H9 (cell line): ENCODE measurements at regions not wholly inside any gene's neighbourhood (a gene's known extent, or its start where the extent isn't known, plus 50 kb on each side); places are given as distances from the start of the nearest gene placed in this dataset.
A peak's percentile ranks its signal among the peaks of the same experiment; 100 is the strongest.

Experiments
- DNase-seq: peaks from one replicate; pipeline ENCODE4 v3.0.0-alpha.2; 2017
- H2AFZ ChIP-seq: one replicate; pipeline ENCODE4 v1.6.1; 2013; ENCODE audit warnings: mild to moderate bottlenecking, low read length, control low read depth, moderate library complexity
- H2AK5ac ChIP-seq: 2 replicates; pipeline ENCODE4 v1.6.1; 2013; ENCODE audit warnings: low read length, control low read depth, mixed read lengths; ENCODE audit not compliant: insufficient read length
- H2BK120ac ChIP-seq: one replicate; pipeline ENCODE4 v1.6.1; 2013; ENCODE audit warnings: low read depth, mild to moderate bottlenecking, low read length, control low read depth, inconsistent platforms; ENCODE audit not compliant: poor library complexity, severe bottlenecking
- H2BK12ac ChIP-seq: 2 replicates; pipeline ENCODE4 v1.6.1; 2013; ENCODE audit warnings: low read length, control low read depth, mixed read lengths, low read depth; ENCODE audit not compliant: insufficient read length
- H2BK15ac ChIP-seq: 2 replicates; pipeline ENCODE4 v1.6.1; 2013; ENCODE audit warnings: low read depth, low read length, control low read depth
- H2BK20ac ChIP-seq: one replicate; pipeline ENCODE4 v1.6.1; 2013; ENCODE audit warnings: low read depth, mild to moderate bottlenecking, low read length, control low read depth, inconsistent platforms; ENCODE audit not compliant: poor library complexity, severe bottlenecking
- H2BK5ac ChIP-seq: 2 replicates; pipeline ENCODE4 v1.6.1; 2013; ENCODE audit warnings: low read length, control low read depth, mixed read lengths; ENCODE audit not compliant: insufficient read length
- H3K14ac ChIP-seq: 2 replicates; pipeline ENCODE4 v1.6.1; 2013; ENCODE audit warnings: low read length, control low read depth; ENCODE audit not compliant: insufficient read depth
- H3K18ac ChIP-seq: 2 replicates; pipeline ENCODE4 v1.6.1; 2013; ENCODE audit warnings: low read depth, mild to moderate bottlenecking, mixed read lengths, low read length, control low read depth; ENCODE audit not compliant: insufficient read length
- H3K23ac ChIP-seq: 2 replicates; pipeline ENCODE4 v1.6.1; 2013; ENCODE audit warnings: low read length, control low read depth, mixed read lengths, low read depth; ENCODE audit not compliant: insufficient read length
- H3K23me2 ChIP-seq: 2 replicates; pipeline ENCODE4 v1.6.1; 2013; ENCODE audit warnings: low read depth, mild to moderate bottlenecking, mixed read lengths, low read length, control low read depth; ENCODE audit not compliant: insufficient read length, poor library complexity, severe bottlenecking
- H3K27ac ChIP-seq: 2 replicates; pipeline ENCODE4 v1.5.1; 2013; ENCODE audit warnings: low read length, control low read depth, mixed read lengths, low read depth; ENCODE audit not compliant: insufficient read length
- H3K27me3 ChIP-seq: 2 replicates; pipeline ENCODE4 v1.6.1; 2013; ENCODE audit warnings: low read length, control low read depth, inconsistent platforms; ENCODE audit not compliant: insufficient read depth
- H3K4ac ChIP-seq: 2 replicates; pipeline ENCODE4 v1.6.1; 2013; ENCODE audit warnings: low read depth, mild to moderate bottlenecking, control low read depth, inconsistent platforms, low read length, moderate library complexity
- H3K4me1 ChIP-seq: 2 replicates; pipeline ENCODE4 v1.6.1; 2013; ENCODE audit warnings: low read length, control low read depth, inconsistent platforms; ENCODE audit not compliant: insufficient read depth
- H3K4me2 ChIP-seq: 2 replicates; pipeline ENCODE4 v1.6.1; 2013; ENCODE audit warnings: low read length, control low read depth, mixed read lengths; ENCODE audit not compliant: insufficient read length, insufficient read depth
- H3K56ac ChIP-seq: 2 replicates; pipeline ENCODE4 v1.6.1; 2013; ENCODE audit warnings: low read depth, mild to moderate bottlenecking, mixed read lengths, low read length, control low read depth; ENCODE audit not compliant: insufficient read length
- H3K79me1 ChIP-seq: 2 replicates; pipeline ENCODE4 v1.6.1; 2013; ENCODE audit warnings: low read depth, mild to moderate bottlenecking, moderate library complexity, low read length, control low read depth, inconsistent platforms; ENCODE audit not compliant: insufficient read depth, poor library complexity, severe bottlenecking
- H3K79me2 ChIP-seq: 2 replicates; pipeline ENCODE4 v1.6.1; 2013; ENCODE audit warnings: low read length, control low read depth, inconsistent platforms; ENCODE audit not compliant: insufficient read depth
- H3K9ac ChIP-seq: 2 replicates; pipeline ENCODE4 v1.6.1; 2013; ENCODE audit warnings: low read length, control low read depth, mixed read lengths; ENCODE audit not compliant: insufficient read length; ENCODE audit errors: extremely low read depth
- H3K9me3 ChIP-seq: one replicate; pipeline ENCODE4 v1.6.1; 2013; ENCODE audit warnings: low read depth, low read length, inconsistent platforms; ENCODE audit not compliant: control insufficient read depth
- H3T11ph ChIP-seq: one replicate; pipeline ENCODE4 v1.6.1; 2013; ENCODE audit warnings: mild to moderate bottlenecking, low read length, control low read depth, inconsistent platforms
- H4K20me1 ChIP-seq: one replicate; pipeline ENCODE4 v1.6.1; 2013; ENCODE audit not compliant: control insufficient read depth, insufficient read length, insufficient read depth
- H4K5ac ChIP-seq: 2 replicates; pipeline ENCODE4 v1.6.1; 2013; ENCODE audit warnings: low read depth, mild to moderate bottlenecking, mixed read lengths, low read length, control low read depth; ENCODE audit not compliant: insufficient read length
- H4K8ac ChIP-seq: replicated peaks from 2 replicates; pipeline ENCODE4 v1.6.1; 2013; ENCODE audit warnings: low read length, control low read depth, mixed read lengths, low read depth; ENCODE audit not compliant: insufficient read length
- H4K91ac ChIP-seq: 2 replicates; pipeline ENCODE4 v1.6.1; 2013; ENCODE audit warnings: low read depth, mild to moderate bottlenecking, moderate library complexity, mixed read lengths, low read length, control low read depth; ENCODE audit not compliant: insufficient read length
- H3K27ac Mint-ChIP-seq, 3 experiments: 2 replicates in 2 of 3; 3 replicates in 1 of 3; pipeline ENCODE4 v1.8.0; 2020 to 2021; ENCODE audit warnings: mixed read lengths in 3 of 3, mild to moderate bottlenecking in 1 of 3, moderate library complexity in 1 of 3
- H3K27me3 Mint-ChIP-seq: 2 replicates; pipeline ENCODE4 v1.8.0; 2021; ENCODE audit warnings: low read depth, mild to moderate bottlenecking, moderate library complexity, mixed read lengths
- H3K36me3 Mint-ChIP-seq, 3 experiments: 2 replicates in 2 of 3; 3 replicates in 1 of 3; pipeline ENCODE4 v1.8.0; 2020 to 2021; ENCODE audit warnings: low read depth in 3 of 3, mixed read lengths in 3 of 3; ENCODE audit not compliant: insufficient read depth in 1 of 3
- H3K4me1 Mint-ChIP-seq, 2 experiments: 2 replicates each; pipeline ENCODE4 v1.8.0; 2020; ENCODE audit warnings: mixed read lengths in 2 of 2
- H3K4me3 Mint-ChIP-seq, 2 experiments: 2 replicates in 1 of 2; 3 replicates in 1 of 2; pipeline ENCODE4 v1.8.0; 2020 to 2021; ENCODE audit warnings: mild to moderate bottlenecking in 2 of 2, mixed read lengths in 2 of 2, moderate library complexity in 1 of 2
- H3K9me3 Mint-ChIP-seq, 2 experiments: 2 replicates in 1 of 2; 3 replicates in 1 of 2; pipeline ENCODE4 v1.8.0; 2020; ENCODE audit warnings: mild to moderate bottlenecking in 2 of 2, mixed read lengths in 2 of 2, moderate library complexity in 1 of 2
- WGBS: extraction: QIAGEN DNeasy Blood & Tissue Kit; methylation state at CpG from one replicate; pipeline ENCODE4 v1.1.7; 2013; ENCODE audit warnings: missing lambda C conversion rate, low lambda C conversion rate, mixed read lengths; ENCODE audit not compliant: insufficient read length; ENCODE audit errors: extremely low coverage; 5-methylcytosine and 5-hydroxymethylcytosine counted together
- TF ChIP-seq, protein P1 (sequence below): fragments of 200-600 bp; sonication (generic); conservative IDR thresholded peaks from 3 replicates; pipeline ENCODE4 v1.8.0; 2021; ENCODE audit warnings: antibody characterized with exemption, mild to moderate bottlenecking

DNA sequence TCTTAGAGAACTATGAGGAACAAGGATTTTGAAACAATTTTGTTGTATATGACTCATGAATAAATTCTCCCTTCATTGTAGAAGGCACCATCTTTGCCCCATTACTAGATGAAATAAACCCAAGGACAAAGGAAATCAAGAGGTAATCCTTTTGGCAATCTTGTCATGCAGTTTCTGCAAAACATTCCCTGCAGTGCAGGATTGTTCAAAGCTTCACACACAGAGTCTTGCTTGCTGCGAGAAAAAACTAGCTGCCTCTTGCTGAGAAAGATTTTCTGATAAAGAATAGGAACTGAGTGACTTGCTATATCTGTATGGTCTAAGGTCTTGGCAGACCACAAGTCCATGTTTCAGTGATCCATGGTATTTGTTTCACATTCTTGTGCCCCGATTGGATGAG, 657.4 kb upstream of the ADGRL4 start:
- H2BK5ac ChIP-seq: no peak overlapping the region
- no peaks in the 10 kb centered on the region for H3K27me3 Mint-ChIP-seq
- H3K4me3 Mint-ChIP-seq: no peak overlapping the region
- no peak overlapping the region for H3K27ac ChIP-seq
- H4K20me1 ChIP-seq: no peaks in the 10 kb centered on the region
- no peaks in the 10 kb centered on the region for H3K27me3 ChIP-seq
- no peaks in the 10 kb centered on the region for H3K9me3 ChIP-seq
- peaks cover 4 to 5% of the 10 kb centered on the region in 2 experiments; a peak in 4 of 5 replicates for H3K9me3 Mint-ChIP-seq
- H2BK120ac ChIP-seq: no peak overlapping the region
- no peak overlapping the region for H3T11ph ChIP-seq
- H3K23me2 ChIP-seq: no peaks in the 10 kb centered on the region
- no peak overlapping the region for H3K23ac ChIP-seq
- H3K9ac ChIP-seq: no peak overlapping the region
- no peaks in the 10 kb centered on the region for H3K79me1 ChIP-seq
- H3K4me1 Mint-ChIP-seq: peaks cover 14 to 25% of the 10 kb centered on the region in 2 experiments
- no peak overlapping the region for H3K18ac ChIP-seq
- H3K4ac ChIP-seq: no peak overlapping the region
- H3K4me2 ChIP-seq: no peak overlapping the region
- H2BK15ac ChIP-seq: no peak overlapping the region
- H2AFZ ChIP-seq: no peak overlapping the region
- H4K5ac ChIP-seq: no peak overlapping the region
- H4K8ac ChIP-seq: no peak overlapping the region
- H2AK5ac ChIP-seq: no peak overlapping the region
- 0 out of 7 replicates have a peak overlapping the region, but pooled peaks of 1 of the 3 experiments have one; percentile 56 for H3K27ac Mint-ChIP-seq
- no peaks in the 10 kb centered on the region for H3K79me2 ChIP-seq
- H4K91ac ChIP-seq: no peak overlapping the region
- H2BK20ac ChIP-seq: no peak overlapping the region
- no peak for DNase-seq
- no peaks in the 10 kb centered on the region for H3K4me1 ChIP-seq
- H3K56ac ChIP-seq: no peak overlapping the region
- H3K14ac ChIP-seq: no peak overlapping the region
- no CpG with 5 or more reads among the region's 2 CpGs for WGBS
- H3K36me3 Mint-ChIP-seq: peaks cover 3 to 5% (median 4%) of the 10 kb centered on the region in 3 experiments; a peak in 3 of 7 replicates
- no peak overlapping the region for H2BK12ac ChIP-seq
- TF ChIP-seq, protein P1, sequence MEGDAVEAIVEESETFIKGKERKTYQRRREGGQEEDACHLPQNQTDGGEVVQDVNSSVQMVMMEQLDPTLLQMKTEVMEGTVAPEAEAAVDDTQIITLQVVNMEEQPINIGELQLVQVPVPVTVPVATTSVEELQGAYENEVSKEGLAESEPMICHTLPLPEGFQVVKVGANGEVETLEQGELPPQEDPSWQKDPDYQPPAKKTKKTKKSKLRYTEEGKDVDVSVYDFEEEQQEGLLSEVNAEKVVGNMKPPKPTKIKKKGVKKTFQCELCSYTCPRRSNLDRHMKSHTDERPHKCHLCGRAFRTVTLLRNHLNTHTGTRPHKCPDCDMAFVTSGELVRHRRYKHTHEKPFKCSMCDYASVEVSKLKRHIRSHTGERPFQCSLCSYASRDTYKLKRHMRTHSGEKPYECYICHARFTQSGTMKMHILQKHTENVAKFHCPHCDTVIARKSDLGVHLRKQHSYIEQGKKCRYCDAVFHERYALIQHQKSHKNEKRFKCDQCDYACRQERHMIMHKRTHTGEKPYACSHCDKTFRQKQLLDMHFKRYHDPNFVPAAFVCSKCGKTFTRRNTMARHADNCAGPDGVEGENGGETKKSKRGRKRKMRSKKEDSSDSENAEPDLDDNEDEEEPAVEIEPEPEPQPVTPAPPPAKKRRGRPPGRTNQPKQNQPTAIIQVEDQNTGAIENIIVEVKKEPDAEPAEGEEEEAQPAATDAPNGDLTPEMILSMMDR: no peak
